ENCODE measurements at regions not wholly inside any gene's neighbourhood (a gene's known extent, or its start where the extent isn't known, plus 50 kb on each side); places are given as distances from the start of the nearest gene placed in this dataset.
"Not testable (repeated sequence)": the region's sequence is repeated elsewhere in the genome, so short reads cannot be mapped to it uniquely, and the experiment has no call there.

DNA sequence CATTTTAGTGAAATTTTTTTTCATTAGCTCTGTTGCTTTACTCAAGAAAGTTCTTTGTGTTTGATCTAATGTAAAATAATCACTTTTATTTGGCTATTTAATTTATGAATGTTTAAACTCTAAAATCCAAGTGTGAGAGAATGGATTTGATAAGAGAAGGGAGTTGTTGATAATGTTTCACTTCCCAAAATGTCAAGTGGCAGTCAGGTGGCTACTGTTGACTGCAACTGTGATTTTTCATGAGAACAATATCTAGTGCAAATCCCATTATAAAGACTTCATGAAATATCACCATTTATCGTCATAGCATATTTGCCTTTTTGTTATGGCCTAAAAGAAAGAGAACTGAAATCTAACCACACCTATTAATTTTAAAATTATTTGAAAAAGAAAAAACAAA is 118.3 kb upstream of the SNX2 start:
- intact Hi-C loops (cut with micrococcal nuclease; ENCODE audit: unreplicated experiment) = loop anchor here (5.0 kb wide), 1 partner anchor 139 kb away; no protein-coding TSS in a partner anchor
- CTCF ChIA-PET = no interaction called here
- no peak for DNase-seq
- Mint-ChIP-seq H3K4me3 (ENCODE audit: low read depth, unreplicated experiment) (no peak overlapping the region), H3K36me3 (ENCODE audit: insufficient read depth, unreplicated experiment) (no peaks in the 10 kb centered on the region), H3K27me3 (ENCODE audit: unreplicated experiment) (no peaks in the 10 kb centered on the region), H3K9me3 (ENCODE audit: low read depth, unreplicated experiment) (no peaks in the 10 kb centered on the region), H3K27ac (ENCODE audit: unreplicated experiment) (peak overlapping the region; percentile 47), H3K4me1 (ENCODE audit: low read depth, unreplicated experiment) (peaks cover 39% of the 10 kb centered on the region)
- no TSS peak for BruUV-seq (replicated peaks)
- no peak for TF ChIP-seq CTCF (IDR thresholded peaks at IDR 0.05; ENCODE audit: unreplicated experiment)

- TF ChIP-seq CTCF (IDR thresholded peaks at IDR 0.05; ENCODE audit: unreplicated experiment) = no peak
- Mint-ChIP-seq H3K27me3 (ENCODE audit: unreplicated experiment) (no peaks in the 10 kb centered on the region), H3K4me3 (ENCODE audit: low read depth, unreplicated experiment) (no peak overlapping the region)
Measured at GRCh38 chr5:122661496-122662180, 113.2 kb upstream of the SNX2 start.

DNA sequence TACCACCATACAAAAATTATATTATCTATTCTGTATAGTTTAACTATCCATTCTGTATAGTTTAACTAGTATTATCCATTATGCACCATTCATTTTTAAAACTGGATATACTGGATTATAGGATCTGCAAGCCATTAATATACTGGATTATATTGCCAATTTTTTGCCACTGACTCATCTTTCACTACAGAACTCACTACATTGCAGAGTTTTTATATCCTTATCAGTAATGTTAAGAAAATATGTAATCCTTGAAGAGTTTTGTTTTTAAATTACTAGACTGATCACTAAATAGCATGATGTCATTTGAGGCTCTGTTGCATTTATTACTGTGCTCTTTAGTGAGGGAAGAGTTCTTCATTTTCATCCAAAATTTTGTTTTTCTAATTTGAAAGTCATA is 109.8 kb upstream of the SNX2 start:
- no peaks in the 10 kb centered on the region for H3K27me3 Mint-ChIP-seq (ENCODE audit: unreplicated experiment)
- H3K4me3 Mint-ChIP-seq (ENCODE audit: low read depth, unreplicated experiment) = no peak overlapping the region
- CTCF ChIA-PET = interaction anchor here (0.5 kb wide), 1 partner anchor 139 kb away, joined by 3 read pairs; no protein-coding TSS in a partner anchor
- no peak overlapping the region for H3K27ac Mint-ChIP-seq (ENCODE audit: unreplicated experiment)
- H3K4me1 Mint-ChIP-seq (ENCODE audit: low read depth, unreplicated experiment) = peaks cover 9% of the 10 kb centered on the region
- intact Hi-C loops (cut with micrococcal nuclease; ENCODE audit: unreplicated experiment) = no loop called here
- no peak for DNase-seq
- H3K36me3 Mint-ChIP-seq (ENCODE audit: insufficient read depth, unreplicated experiment) = no peaks in the 10 kb centered on the region
- BruUV-seq (replicated peaks) = no TSS peak
- no peak for TF ChIP-seq CTCF (IDR thresholded peaks at IDR 0.05; ENCODE audit: unreplicated experiment)
- peaks cover 4% of the 10 kb centered on the region for H3K9me3 Mint-ChIP-seq (ENCODE audit: low read depth, unreplicated experiment)

More at GRCh38 chr5:122661496-122662180, 113.2 kb upstream of the SNX2 start:
- Mint-ChIP-seq H3K36me3 (ENCODE audit: insufficient read depth, unreplicated experiment) (no peaks in the 10 kb centered on the region), H3K4me1 (ENCODE audit: low read depth, unreplicated experiment) (peaks cover 9% of the 10 kb centered on the region), H3K27ac (ENCODE audit: unreplicated experiment) (no peak overlapping the region), H3K9me3 (ENCODE audit: low read depth, unreplicated experiment) (peaks cover 4% of the 10 kb centered on the region)
- intact Hi-C loops (cut with micrococcal nuclease; ENCODE audit: unreplicated experiment) = no loop called here
- DNase-seq = peak; percentile 10
- BruUV-seq (replicated peaks) = no TSS peak
- CTCF ChIA-PET = no interaction called here

DNA sequence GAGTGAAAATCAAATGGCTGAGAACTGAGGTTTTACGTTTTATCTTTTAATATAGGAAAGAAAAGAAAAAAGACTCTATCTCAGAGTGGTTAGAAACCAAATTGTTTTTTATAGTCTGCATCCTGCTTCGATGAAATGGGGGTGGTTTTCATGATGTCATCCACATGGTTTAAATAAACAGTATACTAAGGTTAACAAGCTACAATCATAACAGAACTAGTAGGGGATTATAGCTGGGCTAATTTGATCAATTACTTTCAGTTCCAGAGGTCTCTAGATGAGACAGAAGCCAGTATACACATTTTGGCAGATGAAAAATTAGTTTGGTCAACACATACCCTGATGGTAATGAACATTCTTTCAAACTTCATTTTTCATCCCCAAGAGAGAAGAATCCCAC is 106.3 kb upstream of the SNX2 start:
- DNase-seq = no peak
- intact Hi-C loops (cut with micrococcal nuclease; ENCODE audit: unreplicated experiment) = no loop called here
- CTCF ChIA-PET = no interaction called here
- H3K9me3 Mint-ChIP-seq (ENCODE audit: low read depth, unreplicated experiment) = no peaks in the 10 kb centered on the region
- peaks cover 9% of the 10 kb centered on the region for H3K27me3 Mint-ChIP-seq (ENCODE audit: unreplicated experiment)
- H3K4me1 Mint-ChIP-seq (ENCODE audit: low read depth, unreplicated experiment) = no peaks in the 10 kb centered on the region
- no peaks in the 10 kb centered on the region for H3K36me3 Mint-ChIP-seq (ENCODE audit: insufficient read depth, unreplicated experiment)
- BruUV-seq (replicated peaks) = no TSS peak
- H3K4me3 Mint-ChIP-seq (ENCODE audit: low read depth, unreplicated experiment) = no peak overlapping the region
- no peak for TF ChIP-seq CTCF (IDR thresholded peaks at IDR 0.05; ENCODE audit: unreplicated experiment)
- H3K27ac Mint-ChIP-seq (ENCODE audit: unreplicated experiment) = no peak overlapping the region

- DNase-seq; H3K4me1 Mint-ChIP-seq (ENCODE audit: low read depth, unreplicated experiment); H3K36me3 Mint-ChIP-seq (ENCODE audit: insufficient read depth, unreplicated experiment); CTCF ChIA-PET; H3K9me3 Mint-ChIP-seq (ENCODE audit: low read depth, unreplicated experiment); H3K27ac Mint-ChIP-seq (ENCODE audit: unreplicated experiment); intact Hi-C loops (cut with micrococcal nuclease; ENCODE audit: unreplicated experiment); BruUV-seq (replicated peaks); H3K4me3 Mint-ChIP-seq (ENCODE audit: low read depth, unreplicated experiment): not testable (repeated sequence)
- H3K27me3 Mint-ChIP-seq (ENCODE audit: unreplicated experiment) = peaks cover 18% of the 10 kb centered on the region
Measured at GRCh38 chr5:122669709-122670108, 105.2 kb upstream of the SNX2 start.
